ENCODE measurements at regions not wholly inside any gene's neighbourhood (a gene's known extent, or its start where the extent isn't known, plus 50 kb on each side); places are given as distances from the start of the nearest gene placed in this dataset.

GRCh38 chr4:178689926-178690325 is 1247.7 kb upstream of the AGA start:
- DNase-seq: no peak
- ATAC-seq: no peak
- intact Hi-C loops (cut with DNase I): no loop called here
- no peak overlapping the region for H3K4me3 ChIP-seq
- no peaks in the 10 kb centered on the region for H3K36me3 ChIP-seq
- TF ChIP-seq CTCF (IDR thresholded peaks at IDR 0.05): no peak
- H3K27me3 ChIP-seq: no peaks in the 10 kb centered on the region
- H3K9me3 ChIP-seq: peaks cover 0 to 29% (median 0%) of the 10 kb centered on the region in 11 donors
- H3K4me1 ChIP-seq: no peaks in the 10 kb centered on the region
- H3K27ac ChIP-seq: no peak overlapping the region

- Histone ChIP-seq H3K36me3 (no peaks in the 10 kb centered on the region), H3K27ac (no peak overlapping the region), H3K4me1 (no peaks in the 10 kb centered on the region), H3K27me3 (no peaks in the 10 kb centered on the region), H3K9me3 (peaks cover 0 to 6% (median 0%) of the 10 kb centered on the region in 11 donors), H3K4me3 (no peak overlapping the region)
- DNase-seq (no peak), ATAC-seq (no peak)
- TF ChIP-seq CTCF (IDR thresholded peaks at IDR 0.05): no peak
- intact Hi-C loops (cut with DNase I): no loop called here
- 89 to 90% methylated on average over 1 of the region's 1 CpG for WGBS, 2 donors
Observed at GRCh38 chr4:178693816-178694215, 1251.6 kb upstream of the AGA start.

DNA sequence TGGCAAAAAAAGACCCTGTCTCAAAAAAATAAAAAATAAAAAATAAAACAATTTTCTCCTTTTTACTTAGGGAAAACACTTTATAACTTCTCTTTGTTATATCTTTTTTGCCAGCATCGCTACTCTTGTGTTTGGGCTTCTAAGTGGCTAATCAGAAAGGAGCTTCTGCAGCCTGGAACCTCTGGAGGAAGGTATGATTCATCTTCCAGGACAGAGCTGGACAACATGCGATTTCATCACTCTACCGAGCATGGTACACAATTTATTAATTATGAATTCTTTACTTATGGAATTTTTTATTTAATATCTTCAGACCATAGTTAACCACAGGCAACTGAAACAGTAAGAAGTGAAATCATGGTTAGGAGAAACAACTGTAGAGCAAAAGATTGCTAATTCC is 1254.3 kb upstream of the AGA start:
- Histone ChIP-seq H3K27ac (no peak overlapping the region), H3K9me3 (peaks cover 0 to 6% (median 0%) of the 10 kb centered on the region in 11 donors), H3K36me3 (no peaks in the 10 kb centered on the region), H3K4me1 (no peaks in the 10 kb centered on the region), H3K4me3 (no peak overlapping the region), H3K27me3 (no peaks in the 10 kb centered on the region)
- 82 to 86% methylated on average over 3 of the region's 3 CpGs for WGBS, 2 donors
- no peak for DNase-seq
- ATAC-seq: no peak
- no peak for TF ChIP-seq CTCF (IDR thresholded peaks at IDR 0.05)
- intact Hi-C loops (cut with DNase I): no loop called here

GRCh38 chr4:178712486-178712885 is 1270.2 kb upstream of the AGA start:
- H3K9me3 ChIP-seq: peaks cover 0 to 35% (median 0%) of the 10 kb centered on the region in 11 donors
- ATAC-seq: no peak
- intact Hi-C loops (cut with DNase I): no loop called here

More at GRCh38 chr4:178712486-178712885, 1270.2 kb upstream of the AGA start:
- no peak for DNase-seq
- no peak overlapping the region for H3K27ac ChIP-seq
- WGBS, 2 donors: 71 to 80% methylated on average over 1 of the region's 1 CpG
- no peaks in the 10 kb centered on the region for H3K36me3 ChIP-seq
- no peak overlapping the region for H3K4me3 ChIP-seq
- no peaks in the 10 kb centered on the region for H3K4me1 ChIP-seq
- TF ChIP-seq CTCF (IDR thresholded peaks at IDR 0.05): no peak
- no peaks in the 10 kb centered on the region for H3K27me3 ChIP-seq
